Fibroblast of the aortic adventitia (primary cell): ENCODE measurements at regions not wholly inside any gene's neighbourhood (a gene's known extent, or its start where the extent isn't known, plus 50 kb on each side); places are given as distances from the start of the nearest gene placed in this dataset.

Experiments used
- DNase-seq: peaks from one replicate; pipeline ENCODE4 v3.0.0-alpha.2; 2010; ENCODE audit warnings: low read depth
- H3K4me3 ChIP-seq: 2 replicates; pipeline ENCODE4 v1.5.1; 2011; ENCODE audit warnings: low read depth, mild to moderate bottlenecking, control low read depth, low read length, moderate library complexity
- TF ChIP-seq, protein P1 (sequence below): IDR thresholded peaks from 2 replicates; pipeline ENCODE4 v1.5.1; 2011; ENCODE audit warnings: mild to moderate bottlenecking, low read length, control low read depth, inconsistent platforms; ENCODE audit not compliant: insufficient read depth

DNA sequence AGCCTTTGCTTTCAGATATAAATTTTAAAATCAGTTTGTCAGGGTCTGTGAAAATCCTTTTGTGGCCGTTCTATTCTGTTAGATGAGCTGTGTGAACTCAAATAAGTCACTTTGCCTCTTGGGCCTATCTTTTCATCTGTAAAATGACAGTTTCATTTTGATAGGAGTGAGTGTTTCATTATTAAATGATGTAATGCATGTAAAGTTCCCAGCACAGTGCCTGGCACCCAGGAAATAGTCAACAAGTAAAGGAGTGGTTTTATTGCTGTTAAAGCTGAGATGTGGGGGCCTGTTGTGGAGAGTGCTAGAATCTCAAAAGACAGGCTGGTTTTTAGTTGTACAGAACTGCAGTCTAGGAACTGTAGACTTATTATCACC lies 394.5 kb upstream of the CFAP20DC start:
- TF ChIP-seq, protein P1, sequence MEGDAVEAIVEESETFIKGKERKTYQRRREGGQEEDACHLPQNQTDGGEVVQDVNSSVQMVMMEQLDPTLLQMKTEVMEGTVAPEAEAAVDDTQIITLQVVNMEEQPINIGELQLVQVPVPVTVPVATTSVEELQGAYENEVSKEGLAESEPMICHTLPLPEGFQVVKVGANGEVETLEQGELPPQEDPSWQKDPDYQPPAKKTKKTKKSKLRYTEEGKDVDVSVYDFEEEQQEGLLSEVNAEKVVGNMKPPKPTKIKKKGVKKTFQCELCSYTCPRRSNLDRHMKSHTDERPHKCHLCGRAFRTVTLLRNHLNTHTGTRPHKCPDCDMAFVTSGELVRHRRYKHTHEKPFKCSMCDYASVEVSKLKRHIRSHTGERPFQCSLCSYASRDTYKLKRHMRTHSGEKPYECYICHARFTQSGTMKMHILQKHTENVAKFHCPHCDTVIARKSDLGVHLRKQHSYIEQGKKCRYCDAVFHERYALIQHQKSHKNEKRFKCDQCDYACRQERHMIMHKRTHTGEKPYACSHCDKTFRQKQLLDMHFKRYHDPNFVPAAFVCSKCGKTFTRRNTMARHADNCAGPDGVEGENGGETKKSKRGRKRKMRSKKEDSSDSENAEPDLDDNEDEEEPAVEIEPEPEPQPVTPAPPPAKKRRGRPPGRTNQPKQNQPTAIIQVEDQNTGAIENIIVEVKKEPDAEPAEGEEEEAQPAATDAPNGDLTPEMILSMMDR, result no peak
- no peak for DNase-seq
- H3K4me3 ChIP-seq, result no peak overlapping the region

DNA sequence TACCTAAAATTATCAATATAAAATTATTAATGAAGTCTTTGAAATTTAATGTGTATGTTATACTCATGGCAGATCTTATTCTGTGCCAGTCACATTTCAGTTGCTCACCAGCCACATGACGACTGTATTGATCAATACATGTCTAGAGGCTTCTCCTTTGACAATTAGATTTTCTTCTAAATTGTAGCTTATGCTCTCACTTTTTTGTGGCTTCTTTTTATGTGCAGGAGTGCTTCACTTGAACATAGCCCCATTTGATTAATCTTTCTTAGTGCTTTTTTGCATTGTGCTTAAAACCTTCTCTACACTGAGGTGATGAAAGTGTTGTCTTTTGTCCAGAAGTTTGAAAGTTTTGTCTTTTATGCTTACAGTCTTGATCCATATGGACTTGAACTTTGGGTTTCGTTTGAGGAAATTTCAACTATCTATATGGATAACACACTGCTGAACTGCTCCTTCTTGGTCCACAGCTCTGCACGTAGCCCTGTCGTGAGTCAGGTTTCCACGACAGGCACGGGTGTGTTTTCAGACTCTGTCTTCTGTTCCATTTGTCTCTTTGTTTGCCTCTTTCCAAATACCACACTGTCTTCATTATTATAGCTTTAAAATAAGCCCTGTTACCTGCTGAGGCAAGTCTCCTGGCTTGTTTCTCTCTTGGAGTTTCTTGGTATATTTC lies 393.9 kb upstream of the CFAP20DC start:
- TF ChIP-seq, protein P1, result no peak
- no peak for DNase-seq
- no peak overlapping the region for H3K4me3 ChIP-seq

DNA sequence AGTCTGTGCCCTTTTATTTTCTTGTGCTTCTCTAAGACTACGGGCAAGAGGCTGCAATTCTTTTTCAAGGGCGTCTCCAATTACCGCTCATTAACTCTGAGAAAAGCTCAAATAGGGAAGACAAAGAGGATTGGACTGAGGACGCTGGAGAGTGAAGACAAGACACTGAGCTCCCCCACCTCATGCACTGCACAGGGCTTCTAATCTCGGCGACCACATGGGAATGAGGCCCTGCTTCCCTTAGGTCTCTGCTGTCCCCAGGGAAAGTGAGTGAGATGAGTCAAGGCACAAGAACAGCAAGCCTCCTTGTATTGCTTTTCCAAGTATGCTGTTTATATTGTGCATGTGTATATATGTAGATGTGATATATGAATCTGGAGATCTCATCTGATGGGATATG lies 392.2 kb upstream of the CFAP20DC start:
- H3K4me3 ChIP-seq, result no peak overlapping the region
- DNase-seq, result no peak
- TF ChIP-seq, protein P1, result no peak

DNA sequence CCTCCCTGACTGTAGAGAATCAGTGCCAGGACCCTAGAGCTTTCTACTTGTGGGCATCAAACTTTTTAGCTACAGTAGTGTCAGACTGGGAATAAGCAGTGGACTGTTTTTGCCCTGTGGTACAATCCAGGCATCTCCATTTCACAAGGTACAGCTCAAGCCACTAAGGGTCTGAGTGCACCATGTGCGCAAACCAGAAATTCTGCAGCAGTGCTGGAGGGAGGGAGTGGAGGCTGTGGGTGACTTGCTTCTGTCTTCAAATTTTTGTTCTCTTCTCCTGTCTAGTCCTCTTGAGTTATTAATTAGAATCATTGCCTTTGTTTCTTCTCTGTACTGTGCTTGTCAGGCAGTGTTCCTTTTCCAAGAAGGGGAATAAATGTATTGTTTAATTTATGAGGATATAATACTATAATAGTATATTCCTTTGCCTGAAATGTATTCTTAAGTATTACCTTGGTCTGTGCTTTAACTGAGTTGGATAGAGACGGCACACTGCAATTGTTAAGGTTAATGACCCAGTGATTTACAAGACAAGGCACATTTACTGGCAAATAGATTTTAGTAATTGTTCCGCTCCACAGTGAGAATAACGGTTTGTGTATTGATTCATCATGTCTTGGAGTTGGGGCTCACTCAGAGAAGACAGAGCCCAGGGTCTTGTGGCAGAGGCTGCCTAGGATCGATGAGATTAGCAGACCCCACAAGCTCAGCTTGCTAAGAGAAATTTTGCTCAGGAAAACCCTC lies 390.6 kb upstream of the CFAP20DC start:
- no peak overlapping the region for H3K4me3 ChIP-seq
- TF ChIP-seq, protein P1, result no peak
- no peak for DNase-seq

DNA sequence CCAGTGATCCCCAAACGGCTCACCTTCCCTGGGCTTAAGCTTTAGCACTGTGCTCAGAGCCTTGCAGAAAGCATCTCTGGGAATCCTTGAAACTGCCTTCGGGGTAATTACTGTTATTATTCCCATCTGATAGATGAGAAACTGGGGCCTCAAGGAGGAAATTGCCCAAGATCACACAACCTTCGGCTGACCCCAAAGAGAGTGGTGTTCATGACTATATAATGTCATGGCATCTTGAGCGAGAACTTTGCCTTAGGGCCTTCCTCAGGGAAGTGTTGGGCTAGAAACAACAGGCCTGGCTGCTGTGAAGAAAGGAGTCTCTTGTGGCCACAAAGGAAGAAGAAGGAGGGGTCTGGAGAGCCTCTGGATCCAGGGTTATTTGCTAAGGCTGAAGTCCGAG lies 388.7 kb upstream of the CFAP20DC start:
- TF ChIP-seq, protein P1, result no peak
- no peak for DNase-seq
- H3K4me3 ChIP-seq, result no peak overlapping the region

DNA sequence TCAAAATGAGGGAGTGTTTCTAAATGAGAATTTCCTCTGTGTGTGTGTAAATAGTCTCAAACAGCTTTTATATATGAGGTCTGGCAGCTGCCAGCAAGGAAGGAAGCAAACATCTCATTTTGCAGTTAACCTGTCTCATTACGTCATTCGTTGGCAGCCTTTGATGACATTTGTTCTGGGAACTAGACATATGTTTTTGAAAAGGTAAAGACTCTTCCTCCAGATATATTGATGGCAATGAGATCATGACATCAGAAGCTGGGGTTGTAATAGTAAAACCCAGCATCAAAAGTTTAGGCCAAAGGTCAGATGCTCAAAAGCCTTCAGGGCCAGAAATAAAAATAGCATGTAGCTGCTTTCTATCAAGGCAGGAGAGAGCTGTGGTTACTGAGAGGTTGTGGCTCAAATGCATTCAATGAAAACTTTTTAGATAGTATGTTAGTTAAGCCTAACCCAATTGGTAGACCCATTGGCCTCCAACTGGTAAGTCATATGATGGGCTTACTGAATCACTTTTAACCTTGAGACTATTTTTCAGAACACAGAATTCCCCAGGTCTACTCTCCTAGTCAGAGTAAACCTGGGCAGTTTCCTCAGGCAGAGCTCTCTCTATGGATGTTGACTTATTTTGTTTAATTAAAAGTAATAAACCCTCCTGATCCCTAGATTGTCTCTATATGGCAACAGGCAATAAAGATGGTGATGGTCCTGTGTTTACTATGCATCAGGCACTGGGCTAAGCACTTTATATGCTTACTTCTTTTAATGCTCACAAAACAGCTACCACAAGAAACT lies 386.5 kb upstream of the CFAP20DC start:
- no peak for DNase-seq
- TF ChIP-seq, protein P1, result no peak
- H3K4me3 ChIP-seq, result no peak overlapping the region
